K562 (cell line): ENCODE measurements at regions not wholly inside any gene's neighbourhood (a gene's known extent, or its start where the extent isn't known, plus 50 kb on each side); places are given as distances from the start of the nearest gene placed in this dataset.
"Not testable (repeated sequence)": the region's sequence is repeated elsewhere in the genome, so short reads cannot be mapped to it uniquely, and the experiment has no call there.

ENCODE experiments used
- ATAC-seq: fragments of 200-7000 bp; cut with Tn5 transposase; 3 replicates; pipeline ENCODE4 v1.9.1; 2020; ENCODE audit warnings: moderate library complexity
- BruUV-seq: library from RNA; stranded (reverse); fragments of 400-500 nt; replicated peaks from 2 replicates; lab custom pipeline; 2021; lab: Mats Ljungman, UMichigan
- CTCF ChIA-PET: fragments of 300-600 bp; formaldehyde crosslinking; extraction: SDS; loops from one replicate; lab custom pipeline; 2021; ENCODE audit warnings: low intra/inter-chr PET ratio; lab: Yijun Ruan, JAX
- POLR2A ChIA-PET: fragments of 300-600, 350-650 bp; sonication (Branson Sonifier 250); formaldehyde crosslinking; extraction: SDS; loops from one replicate; lab custom pipeline; 2021; ENCODE audit warnings: antibody characterized with exemption, inconsistent platforms; lab: Yijun Ruan, JAX
- DNase-seq, 4 experiments: peaks; one replicate each; pipeline versions ENCODE4 v3.0.0 to v3.0.0-alpha.2; 2011 to 2018; ENCODE audit warnings: low spot score in 3 of 4, mixed read lengths in 3 of 4; ENCODE audit errors: extremely low read depth in 1 of 4
- FAIRE-seq: peaks from 2 replicates; lab custom pipeline; 2011; peaks lifted over from hg19 to GRCh38; lab: Jason Lieb, UNC
- H2AFZ ChIP-seq: 2 replicates; pipeline ENCODE4 v1.6.0; 2011; ENCODE audit warnings: low read depth, low read length, control low read depth, inconsistent platforms
- H3K27ac ChIP-seq: fragments of 200-600 bp; 3 replicates; pipeline ENCODE4 v1.8.0; 2011; ENCODE audit warnings: low read depth, mild to moderate bottlenecking, control low read depth, inconsistent platforms, low read length, moderate library complexity, mixed read lengths; ENCODE audit errors: extremely low read depth
- H3K27me3 ChIP-seq, 2 experiments: fragments of 300-600 bp in 1 of 2; 2 replicates in 1 of 2; 3 replicates in 1 of 2; pipeline versions ENCODE4 v1.6.0 to v1.8.0; 2011; ENCODE audit warnings: inconsistent platforms in 2 of 2, low read length in 2 of 2, mild to moderate bottlenecking in 1 of 2, mixed read lengths in 1 of 2, moderate library complexity in 1 of 2; ENCODE audit not compliant: control insufficient read depth in 2 of 2, insufficient read depth in 2 of 2
- H3K36me3 ChIP-seq: fragments of 300-600 bp; 3 replicates; pipeline ENCODE4 v1.8.0; 2011; ENCODE audit warnings: mild to moderate bottlenecking, low read length, inconsistent platforms; ENCODE audit not compliant: control insufficient read depth, insufficient read depth
- H3K4me1 ChIP-seq, 2 experiments: fragments of 200-600 bp in 1 of 2; replicated peaks in 1 of 2; 2 replicates in 1 of 2; 3 replicates in 1 of 2; pipeline versions ENCODE4 v1.5.1 to v1.8.0; 2011; ENCODE audit warnings: inconsistent platforms in 2 of 2, low read length in 2 of 2, mild to moderate bottlenecking in 1 of 2, mixed read lengths in 1 of 2, moderate library complexity in 1 of 2; ENCODE audit not compliant: control insufficient read depth in 2 of 2, insufficient read depth in 2 of 2
- H3K4me2 ChIP-seq: 2 replicates; pipeline ENCODE4 v1.6.1; 2011; ENCODE audit warnings: low read length, control low read depth, inconsistent platforms, mixed read lengths; ENCODE audit not compliant: insufficient read depth
- H3K4me3 ChIP-seq: fragments of 200-600 bp; sonication (generic), shearing (Covaris generic); 2 replicates; pipeline ENCODE4 v1.5.1; 2016; ENCODE audit warnings: control low read depth, inconsistent platforms
- H3K79me2 ChIP-seq: fragments of 200-600 bp; 3 replicates; pipeline ENCODE4 v1.8.0; 2011; ENCODE audit warnings: low read length, inconsistent platforms; ENCODE audit not compliant: control insufficient read depth, insufficient read depth
- H3K9ac ChIP-seq, 2 experiments: 2 replicates each; pipeline versions ENCODE4 v1.6.0 to v1.6.1; 2011; ENCODE audit warnings: low read depth in 2 of 2, low read length in 2 of 2, control low read depth in 1 of 2, inconsistent platforms in 1 of 2, mild to moderate bottlenecking in 1 of 2, mixed read lengths in 1 of 2; ENCODE audit not compliant: insufficient read depth in 1 of 2
- H3K9me1 ChIP-seq: one replicate; pipeline ENCODE4 v1.6.0; 2011; ENCODE audit warnings: inconsistent platforms, mild to moderate bottlenecking, low read length, moderate library complexity; ENCODE audit not compliant: control insufficient read depth, insufficient read depth
- H3K9me3 ChIP-seq: replicated peaks from 2 replicates; pipeline ENCODE4 v1.5.1; 2011; ENCODE audit warnings: low read depth, low read length, inconsistent platforms; ENCODE audit not compliant: control insufficient read depth, insufficient read depth
- H4K20me1 ChIP-seq: replicated peaks from 2 replicates; pipeline ENCODE4 v1.6.1; 2011; ENCODE audit warnings: low read length, inconsistent platforms, mixed read lengths; ENCODE audit not compliant: control insufficient read depth, insufficient read depth
- ELK1 ChIP-seq: sonication (generic); formaldehyde crosslinking; IDR thresholded peaks from 2 replicates; pipeline ENCODE4 v1.8.1; 2022; ENCODE audit warnings: missing genetic modification reagents
- HLTF ChIP-seq: fragments of 450-650 bp; IDR thresholded peaks from 2 replicates; pipeline ENCODE4 v1.6.1; 2016
- L3MBTL2 ChIP-seq: fragments of 450-650 bp; IDR thresholded peaks from 2 replicates; pipeline ENCODE4 v1.6.1; 2016; ENCODE audit warnings: mild to moderate bottlenecking, moderate library complexity
- MCM3 ChIP-seq: fragments of 450-650 bp; IDR thresholded peaks from 2 replicates; pipeline ENCODE4 v1.6.1; 2016
- MIER1 ChIP-seq: fragments of 450-650 bp; IDR thresholded peaks from 2 replicates; pipeline ENCODE4 v1.6.1; 2016; ENCODE audit warnings: antibody characterized with exemption, mild to moderate bottlenecking, low read depth
- MTA3 ChIP-seq: fragments of 450-650 bp; formaldehyde crosslinking; IDR thresholded peaks from 2 replicates; pipeline ENCODE4 v1.6.1; 2017; ENCODE audit warnings: mild to moderate bottlenecking, borderline replicate concordance
- PTTG1 ChIP-seq: fragments of 450-650 bp; IDR thresholded peaks from 2 replicates; pipeline ENCODE4 v1.6.1; 2016; ENCODE audit warnings: low read depth, mild to moderate bottlenecking, missing genetic modification characterization, missing compliant biosample characterization
- RBM15 ChIP-seq: fragments of 200-400 bp; formaldehyde crosslinking; IDR thresholded peaks from 2 replicates; pipeline ENCODE4 v1.6.1; 2018; ENCODE audit warnings: mild to moderate bottlenecking, low read length, moderate library complexity; ENCODE audit not compliant: insufficient read depth
- ZNF282 ChIP-seq: sonication (generic); formaldehyde crosslinking; IDR thresholded peaks from 2 replicates; pipeline ENCODE4 v1.8.1; 2023; ENCODE audit warnings: missing genetic modification reagents
- ZNF609 ChIP-seq: sonication (generic); formaldehyde crosslinking; IDR thresholded peaks from 2 replicates; pipeline ENCODE4 v1.8.1; 2023; ENCODE audit warnings: missing genetic modification reagents, mild to moderate bottlenecking, borderline replicate concordance
- WGBS: fragments of 100-300 bp; shearing (Covaris generic); methylation state at CpG from one replicate; pipeline ENCODE4 v1.1.6; 2016; ENCODE audit warnings: low coverage, mixed read lengths; ENCODE audit not compliant: insufficient coverage; ENCODE audit errors: missing lambda C conversion rate; 5-methylcytosine and 5-hydroxymethylcytosine counted together
- in situ Hi-C: fragments of 300-500 bp; cut with MboI; formaldehyde crosslinking; loops from 4 replicates; pipeline ENCODE4 v1.15.0; 2018; ENCODE audit warnings: inconsistent platforms, mixed read lengths
- intact Hi-C: fragments of 100-400 bp; cut with micrococcal nuclease; formaldehyde crosslinking; loops from 2 replicates; pipeline ENCODE4 v1.14.2; 2022

DNA sequence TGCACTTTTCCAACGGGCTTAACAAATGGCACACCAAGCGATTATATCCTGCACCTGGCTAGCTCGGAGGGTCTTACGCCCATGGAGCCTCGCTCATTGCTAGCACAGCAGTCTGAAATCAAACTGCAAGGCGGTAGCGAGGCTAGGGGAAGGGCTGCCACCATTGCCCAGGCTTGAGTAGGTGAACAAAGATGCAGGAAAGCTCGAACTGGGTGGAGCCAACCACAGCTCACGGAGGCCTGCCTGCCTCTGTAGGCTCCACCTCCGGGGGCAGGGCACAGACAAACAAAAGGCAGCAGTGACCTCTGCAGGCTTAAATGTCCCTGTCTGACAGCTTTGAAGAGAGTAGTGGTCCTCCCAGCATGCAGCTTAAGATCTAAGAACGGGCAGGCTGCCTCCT lies 365.4 kb downstream of the MMUT start:
- H3K27ac ChIP-seq, H3K79me2 ChIP-seq, CTCF ChIA-PET, H3K9me3 ChIP-seq, BruUV-seq, ATAC-seq, H3K4me2 ChIP-seq, H3K9ac ChIP-seq, H3K27me3 ChIP-seq, H4K20me1 ChIP-seq, FAIRE-seq, POLR2A ChIA-PET, DNase-seq, H3K4me1 ChIP-seq, intact Hi-C loops, in situ Hi-C loops, H3K4me3 ChIP-seq, H2AFZ ChIP-seq, H3K36me3 ChIP-seq, H3K9me1 ChIP-seq: not testable (repeated sequence)
- under 1% methylated on average over 10 of the region's 11 CpGs for WGBS

GRCh38 chr6:49097116-49097515 lies 365.9 kb downstream of the MMUT start:
- H3K4me3 ChIP-seq: no peak overlapping the region
- no peaks in the 10 kb centered on the region for H3K9me1 ChIP-seq
- no peak overlapping the region for H3K9ac ChIP-seq
- FAIRE-seq: no peak
- H2AFZ ChIP-seq: no peak overlapping the region
- no peaks in the 10 kb centered on the region for H3K36me3 ChIP-seq
- POLR2A ChIA-PET: no interaction called here
- H3K79me2 ChIP-seq: no peaks in the 10 kb centered on the region
- WGBS: 0% methylated on average over 2 of the region's 2 CpGs
- intact Hi-C loops (no loop called here), in situ Hi-C loops (no loop called here)
- no TSS peak for BruUV-seq
- H3K9me3 ChIP-seq: 0 out of 2 replicates have a peak, but pooled peaks cover 3% of the 10 kb centered on the region
- CTCF ChIA-PET: no interaction called here
- H3K27ac ChIP-seq: no peak overlapping the region
- no peak overlapping the region for H3K4me2 ChIP-seq
- H3K27me3 ChIP-seq: no peaks in the 10 kb centered on the region
- no peaks in the 10 kb centered on the region for H4K20me1 ChIP-seq
- H3K4me1 ChIP-seq: no peaks in the 10 kb centered on the region
- ATAC-seq: no peak
- DNase-seq: no peak
- no peak for TF ChIP-seq ZNF609 (CRISPR knock-in tag)
- TF ChIP-seq MCM3: no peak
- TF ChIP-seq MTA3: no peak
- no peak for TF ChIP-seq ELK1 (CRISPR knock-in tag)
- no peak for TF ChIP-seq ZNF282
- no peak for TF ChIP-seq L3MBTL2
- no peak for TF ChIP-seq MIER1
- no peak for TF ChIP-seq HLTF
- no peak for TF ChIP-seq RBM15
- TF ChIP-seq PTTG1 (tag): no peak
